Activated B cell treated with CpG ODN at 0.5 μM for 24 hours (primary cell): ENCODE measurements at regions not wholly inside any gene's neighbourhood (a gene's known extent, or its start where the extent isn't known, plus 50 kb on each side); places are given as distances from the start of the nearest gene placed in this dataset.

ENCODE experiments used
- ATAC-seq: fragments of 200-7000 bp; cut with Tn5 transposase; one replicate; pipeline ENCODE4 v1.10.0; 2021; ENCODE audit warnings: low read depth, mild to moderate bottlenecking, moderate library complexity
- CTCF ChIA-PET: fragments of 350-600 bp; sonication (Branson Sonifier 250); formaldehyde crosslinking; loops from one replicate; lab custom pipeline; 2021; ENCODE audit warnings: antibody characterized with exemption; lab: Charles Lee
- POLR2A ChIA-PET: fragments of 350-600 bp; sonication (Branson Sonifier 250); formaldehyde crosslinking; loops from one replicate; lab custom pipeline; 2021; ENCODE audit warnings: antibody characterized with exemption; lab: Charles Lee
- DNase-seq: peaks from one replicate; pipeline ENCODE4 v3.0.0; 2022
- H3K27ac Mint-ChIP-seq: one replicate; pipeline ENCODE4 v1.8.0; 2020; ENCODE audit warnings: mixed read lengths
- H3K27me3 Mint-ChIP-seq: one replicate; pipeline ENCODE4 v1.8.0; 2021; ENCODE audit warnings: mixed read lengths
- H3K36me3 Mint-ChIP-seq: one replicate; pipeline ENCODE4 v1.8.0; 2021; ENCODE audit warnings: low read depth, mixed read lengths
- H3K4me1 Mint-ChIP-seq: one replicate; pipeline ENCODE4 v1.8.0; 2021; ENCODE audit warnings: mixed read lengths
- H3K4me3 Mint-ChIP-seq: one replicate; pipeline ENCODE4 v1.8.0; 2020; ENCODE audit warnings: mild to moderate bottlenecking, mixed read lengths
- H3K9me3 Mint-ChIP-seq: one replicate; pipeline ENCODE4 v1.8.0; 2020; ENCODE audit warnings: mixed read lengths
- CTCF ChIP-seq: fragments of 200-600 bp; IDR thresholded peaks from one replicate; pipeline ENCODE4 v1.8.0; 2022; ENCODE audit warnings: antibody characterized with exemption, mild to moderate bottlenecking
- intact Hi-C: fragments of 100-400 bp; cut with micrococcal nuclease; formaldehyde crosslinking; loops from one replicate; pipeline ENCODE4 v1.15.1; 2024

GRCh38 chr12:19012965-19013364 lies 116.6 kb upstream of the PLEKHA5 start:
- ChIA-PET CTCF (no interaction called here), POLR2A (no interaction called here)
- intact Hi-C loops = no loop called here
- ATAC-seq (no peak), DNase-seq (no peak)
- no peaks in the 10 kb centered on the region for H3K36me3 Mint-ChIP-seq
- no peak for TF ChIP-seq CTCF
- H3K27me3 Mint-ChIP-seq = no peaks in the 10 kb centered on the region
- no peak overlapping the region for H3K27ac Mint-ChIP-seq
- H3K9me3 Mint-ChIP-seq = peaks cover 3% of the 10 kb centered on the region
- no peaks in the 10 kb centered on the region for H3K4me1 Mint-ChIP-seq
- no peak overlapping the region for H3K4me3 Mint-ChIP-seq

- no peak for TF ChIP-seq CTCF
- ChIA-PET POLR2A (no interaction called here), CTCF (no interaction called here)
- H3K4me3 Mint-ChIP-seq = no peak overlapping the region
- H3K36me3 Mint-ChIP-seq = no peaks in the 10 kb centered on the region
- DNase-seq (no peak), ATAC-seq (no peak)
- H3K27ac Mint-ChIP-seq = no peak overlapping the region
- no peaks in the 10 kb centered on the region for H3K27me3 Mint-ChIP-seq
- intact Hi-C loops = no loop called here
- H3K4me1 Mint-ChIP-seq = no peaks in the 10 kb centered on the region
- peaks cover 3% of the 10 kb centered on the region for H3K9me3 Mint-ChIP-seq
These were observed 115.3 kb upstream of the PLEKHA5 start for GRCh38 chr12:19014240-19014639.

GRCh38 chr12:19015285-19015684 lies 114.2 kb upstream of the PLEKHA5 start:
- Mint-ChIP-seq H3K9me3 (no peaks in the 10 kb centered on the region), H3K4me1 (no peaks in the 10 kb centered on the region), H3K27ac (no peak overlapping the region), H3K27me3 (no peaks in the 10 kb centered on the region), H3K4me3 (no peak overlapping the region), H3K36me3 (no peaks in the 10 kb centered on the region)
- DNase-seq (no peak), ATAC-seq (no peak)
- POLR2A ChIA-PET = no interaction called here
- no peak for TF ChIP-seq CTCF
- intact Hi-C loops = no loop called here
- CTCF ChIA-PET = no interaction called here

- ChIA-PET POLR2A (no interaction called here), CTCF (no interaction called here)
- H3K27me3 Mint-ChIP-seq = no peaks in the 10 kb centered on the region
- H3K9me3 Mint-ChIP-seq = no peaks in the 10 kb centered on the region
- H3K4me3 Mint-ChIP-seq = no peak overlapping the region
- H3K27ac Mint-ChIP-seq = no peak overlapping the region
- DNase-seq (no peak), ATAC-seq (no peak)
- intact Hi-C loops = no loop called here
- no peak for TF ChIP-seq CTCF
- H3K4me1 Mint-ChIP-seq = no peaks in the 10 kb centered on the region
- no peaks in the 10 kb centered on the region for H3K36me3 Mint-ChIP-seq
These were observed 111.1 kb upstream of the PLEKHA5 start for GRCh38 chr12:19018302-19018970.

- no peaks in the 10 kb centered on the region for H3K9me3 Mint-ChIP-seq
- DNase-seq = no peak
- ChIA-PET CTCF (no interaction called here), POLR2A (no interaction called here)
- intact Hi-C loops = no loop called here
- H3K4me1 Mint-ChIP-seq = no peaks in the 10 kb centered on the region
- H3K27me3 Mint-ChIP-seq = no peaks in the 10 kb centered on the region
- no peak for TF ChIP-seq CTCF
- H3K4me3 Mint-ChIP-seq = no peak overlapping the region
- no peak overlapping the region for H3K27ac Mint-ChIP-seq
- ATAC-seq = no peak
- no peaks in the 10 kb centered on the region for H3K36me3 Mint-ChIP-seq
These were observed 108.3 kb upstream of the PLEKHA5 start for GRCh38 chr12:19021240-19021639.
